ENCODE measurements at regions not wholly inside any gene's neighbourhood (a gene's known extent, or its start where the extent isn't known, plus 50 kb on each side); places are given as distances from the start of the nearest gene placed in this dataset.

GRCh38 chr2:6474161-6475140, 391.3 kb downstream of the CMPK2 start:
- DNase-seq (ENCODE audit: low read depth), result no peak

GRCh38 chr2:6475155-6475940, 390.4 kb downstream of the CMPK2 start:
- no peak for DNase-seq (ENCODE audit: low read depth)

- no peak for DNase-seq (ENCODE audit: low read depth)
These were observed 385.2 kb downstream of the CMPK2 start for GRCh38 chr2:6480514-6480913.

GRCh38 chr2:6482256-6482655, 383.5 kb downstream of the CMPK2 start:
- DNase-seq (ENCODE audit: low read depth), result no peak

- no peak for DNase-seq (ENCODE audit: low read depth)
These were observed 377.9 kb downstream of the CMPK2 start for GRCh38 chr2:6487765-6488164.

- no peak for DNase-seq (ENCODE audit: low read depth)
These were observed 373.1 kb downstream of the CMPK2 start for GRCh38 chr2:6492573-6492972.

GRCh38 chr2:6493266-6493665, 372.4 kb downstream of the CMPK2 start:
- no peak for DNase-seq (ENCODE audit: low read depth)

GRCh38 chr2:6493669-6494068, 372.0 kb downstream of the CMPK2 start:
- DNase-seq (ENCODE audit: low read depth), result no peak

GRCh38 chr2:6495466-6495865, 370.2 kb downstream of the CMPK2 start:
- no peak for DNase-seq (ENCODE audit: low read depth)

GRCh38 chr2:6496376-6496775, 369.3 kb downstream of the CMPK2 start:
- DNase-seq (ENCODE audit: low read depth), result no peak

- no peak for DNase-seq (ENCODE audit: low read depth)
These were observed 368.7 kb downstream of the CMPK2 start for GRCh38 chr2:6497048-6497447.

GRCh38 chr2:6498841-6499240, 366.9 kb downstream of the CMPK2 start:
- DNase-seq (ENCODE audit: low read depth), result no peak

- DNase-seq (ENCODE audit: low read depth), result no peak
These were observed 366.0 kb downstream of the CMPK2 start for GRCh38 chr2:6499691-6500090.

GRCh38 chr2:6506361-6506794, 359.3 kb downstream of the CMPK2 start:
- no peak for DNase-seq (ENCODE audit: low read depth)

GRCh38 chr2:6506859-6507258, 358.8 kb downstream of the CMPK2 start:
- no peak for DNase-seq (ENCODE audit: low read depth)

- DNase-seq (ENCODE audit: low read depth), result no peak
These were observed 355.2 kb downstream of the CMPK2 start for GRCh38 chr2:6510532-6510931.

GRCh38 chr2:6512589-6512988, 353.1 kb downstream of the CMPK2 start:
- no peak for DNase-seq (ENCODE audit: low read depth)

GRCh38 chr2:6516674-6517073, 349.0 kb downstream of the CMPK2 start:
- DNase-seq (ENCODE audit: low read depth), result no peak

- DNase-seq (ENCODE audit: low read depth), result no peak
These were observed 347.3 kb downstream of the CMPK2 start for GRCh38 chr2:6518361-6518760.

GRCh38 chr2:6523476-6523875, 342.2 kb downstream of the CMPK2 start:
- DNase-seq (ENCODE audit: low read depth), result no peak

- DNase-seq (ENCODE audit: low read depth), result no peak
These were observed 340.8 kb downstream of the CMPK2 start for GRCh38 chr2:6524691-6525474.

GRCh38 chr2:6525475-6525964, 340.2 kb downstream of the CMPK2 start:
- no peak for DNase-seq (ENCODE audit: low read depth)
